GM12873 (cell line): ENCODE measurements at regions not wholly inside any gene's neighbourhood (a gene's known extent, or its start where the extent isn't known, plus 50 kb on each side); places are given as distances from the start of the nearest gene placed in this dataset.

Experiments used
- CTCF ChIP-seq: IDR thresholded peaks from 2 replicates; pipeline ENCODE4 v1.5.1; 2012; ENCODE audit warnings: low read depth, mild to moderate bottlenecking, moderate library complexity, low read length, control low read depth; ENCODE audit not compliant: insufficient read depth; ENCODE audit errors: missing control alignments

GRCh38 chr13:106032441-106032840 is 503.0 kb downstream of the EFNB2 start:
- TF ChIP-seq CTCF, result no peak

DNA sequence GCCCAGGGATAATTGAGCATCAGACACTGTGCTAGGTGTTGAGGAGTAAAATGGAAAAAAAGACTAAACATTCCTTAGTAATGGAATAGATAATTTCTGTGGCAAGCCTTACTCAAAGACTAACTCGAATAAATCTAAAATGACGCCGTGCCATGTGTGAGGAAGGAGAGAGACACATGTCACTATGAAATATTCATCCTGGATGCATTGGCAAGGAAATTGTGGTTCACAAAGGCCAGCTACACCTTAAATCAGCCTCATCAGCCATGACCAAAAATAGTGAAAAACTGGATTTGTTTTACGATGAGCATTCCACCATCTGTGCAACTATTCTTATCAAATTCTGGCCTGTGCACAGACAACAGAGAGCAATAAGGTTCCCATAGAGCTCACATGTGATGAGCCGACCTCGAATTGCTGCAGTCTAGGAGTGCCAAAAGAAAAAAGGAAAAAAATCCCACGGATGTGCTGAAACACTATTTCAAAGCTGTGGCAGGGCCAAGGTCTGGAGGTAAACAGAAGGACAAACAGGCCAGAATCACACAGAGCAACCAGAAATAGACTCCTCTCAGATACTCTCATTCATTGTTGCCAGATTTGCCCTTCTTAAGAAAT is 505.7 kb downstream of the EFNB2 start:
- TF ChIP-seq CTCF, result no peak

DNA sequence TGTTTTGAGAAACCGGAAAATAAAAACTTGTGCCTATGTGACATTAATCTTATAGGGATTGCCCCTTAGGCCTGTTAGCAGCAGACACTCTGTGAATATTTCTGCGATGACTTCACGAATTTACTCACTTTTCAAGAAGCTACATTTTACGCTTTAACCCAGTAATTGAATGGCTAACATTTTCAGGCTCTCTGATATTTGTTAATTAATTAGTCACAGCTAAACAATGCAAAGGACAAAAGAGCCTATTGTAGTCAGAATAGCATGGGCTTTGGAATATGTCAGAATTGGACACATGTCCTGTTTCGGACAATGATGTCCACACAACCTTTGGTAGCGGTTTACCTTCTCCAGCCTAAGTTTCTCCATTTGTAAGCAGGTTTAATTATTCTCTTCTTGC is 506.6 kb downstream of the EFNB2 start:
- no peak for TF ChIP-seq CTCF

DNA sequence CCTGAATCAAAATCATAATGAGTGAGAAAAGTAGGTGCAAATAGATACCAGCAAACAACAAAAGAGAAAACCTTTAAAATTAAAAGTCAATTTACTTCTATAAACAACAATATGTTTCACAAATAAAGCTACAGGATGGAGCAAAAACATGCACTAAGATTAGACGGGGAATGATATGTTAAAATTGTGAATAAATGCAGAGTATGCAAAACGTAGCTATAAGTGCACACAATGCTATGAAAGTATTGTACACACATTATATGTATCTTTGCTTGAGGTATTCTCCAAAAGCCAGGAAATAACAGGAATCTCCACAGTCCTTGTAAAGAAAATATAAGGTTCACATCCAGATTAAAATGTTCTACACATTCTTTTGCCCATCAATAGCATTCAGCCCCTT is 523.9 kb downstream of the EFNB2 start:
- TF ChIP-seq CTCF, result no peak

- no peak for TF ChIP-seq CTCF
Measured at GRCh38 chr13:106010836-106011235, 524.6 kb downstream of the EFNB2 start.

GRCh38 chr13:106008540-106008939 is 526.9 kb downstream of the EFNB2 start:
- TF ChIP-seq CTCF, result no peak

GRCh38 chr13:106007156-106007555 is 528.3 kb downstream of the EFNB2 start:
- TF ChIP-seq CTCF, result no peak

GRCh38 chr13:106003651-106004050 is 531.8 kb downstream of the EFNB2 start:
- TF ChIP-seq CTCF, result no peak
